ENCODE measurements at regions not wholly inside any gene's neighbourhood (a gene's known extent, or its start where the extent isn't known, plus 50 kb on each side); places are given as distances from the start of the nearest gene placed in this dataset.

DNA sequence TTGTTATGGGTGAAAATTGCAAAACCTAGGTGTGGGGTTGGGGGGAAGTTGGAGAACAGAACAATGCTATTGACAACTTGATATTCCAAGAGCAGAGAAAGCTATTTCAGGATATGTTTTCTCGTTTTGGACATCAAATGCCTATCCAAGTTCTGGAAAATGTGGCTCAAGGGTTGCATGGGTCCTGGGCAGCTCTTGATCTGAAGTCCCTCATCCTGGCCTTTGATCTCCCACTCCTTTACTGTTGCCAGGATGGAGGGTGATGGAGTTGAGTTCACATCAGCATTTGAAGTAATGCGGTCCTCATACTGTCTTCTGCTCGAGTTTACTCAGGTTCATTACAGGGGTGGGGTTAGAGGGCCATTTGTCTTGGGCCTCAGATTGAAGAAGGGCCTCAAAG lies 76.9 kb upstream of the RPS23 start:
- Mint-ChIP-seq H3K36me3 (no peaks in the 10 kb centered on the region), H3K4me1 (peaks cover 8% of the 10 kb centered on the region), H3K4me3 (no peak overlapping the region), H3K27me3 (ENCODE audit: low read depth) (no peaks in the 10 kb centered on the region), H3K9me3 (no peaks in the 10 kb centered on the region), H3K27ac (no peak overlapping the region)
- TF ChIP-seq, protein P1, sequence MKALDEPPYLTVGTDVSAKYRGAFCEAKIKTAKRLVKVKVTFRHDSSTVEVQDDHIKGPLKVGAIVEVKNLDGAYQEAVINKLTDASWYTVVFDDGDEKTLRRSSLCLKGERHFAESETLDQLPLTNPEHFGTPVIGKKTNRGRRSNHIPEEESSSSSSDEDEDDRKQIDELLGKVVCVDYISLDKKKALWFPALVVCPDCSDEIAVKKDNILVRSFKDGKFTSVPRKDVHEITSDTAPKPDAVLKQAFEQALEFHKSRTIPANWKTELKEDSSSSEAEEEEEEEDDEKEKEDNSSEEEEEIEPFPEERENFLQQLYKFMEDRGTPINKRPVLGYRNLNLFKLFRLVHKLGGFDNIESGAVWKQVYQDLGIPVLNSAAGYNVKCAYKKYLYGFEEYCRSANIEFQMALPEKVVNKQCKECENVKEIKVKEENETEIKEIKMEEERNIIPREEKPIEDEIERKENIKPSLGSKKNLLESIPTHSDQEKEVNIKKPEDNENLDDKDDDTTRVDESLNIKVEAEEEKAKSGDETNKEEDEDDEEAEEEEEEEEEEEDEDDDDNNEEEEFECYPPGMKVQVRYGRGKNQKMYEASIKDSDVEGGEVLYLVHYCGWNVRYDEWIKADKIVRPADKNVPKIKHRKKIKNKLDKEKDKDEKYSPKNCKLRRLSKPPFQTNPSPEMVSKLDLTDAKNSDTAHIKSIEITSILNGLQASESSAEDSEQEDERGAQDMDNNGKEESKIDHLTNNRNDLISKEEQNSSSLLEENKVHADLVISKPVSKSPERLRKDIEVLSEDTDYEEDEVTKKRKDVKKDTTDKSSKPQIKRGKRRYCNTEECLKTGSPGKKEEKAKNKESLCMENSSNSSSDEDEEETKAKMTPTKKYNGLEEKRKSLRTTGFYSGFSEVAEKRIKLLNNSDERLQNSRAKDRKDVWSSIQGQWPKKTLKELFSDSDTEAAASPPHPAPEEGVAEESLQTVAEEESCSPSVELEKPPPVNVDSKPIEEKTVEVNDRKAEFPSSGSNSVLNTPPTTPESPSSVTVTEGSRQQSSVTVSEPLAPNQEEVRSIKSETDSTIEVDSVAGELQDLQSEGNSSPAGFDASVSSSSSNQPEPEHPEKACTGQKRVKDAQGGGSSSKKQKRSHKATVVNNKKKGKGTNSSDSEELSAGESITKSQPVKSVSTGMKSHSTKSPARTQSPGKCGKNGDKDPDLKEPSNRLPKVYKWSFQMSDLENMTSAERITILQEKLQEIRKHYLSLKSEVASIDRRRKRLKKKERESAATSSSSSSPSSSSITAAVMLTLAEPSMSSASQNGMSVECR (CRISPR knock-in tag; IDR thresholded peaks at IDR 0.05; ENCODE audit: borderline replicate concordance) = no peak
- TF ChIP-seq RELA (CRISPR knock-in tag; IDR thresholded peaks at IDR 0.05; ENCODE audit: borderline replicate concordance) = no peak
- TF ChIP-seq GRHL2 (CRISPR knock-in tag; IDR thresholded peaks at IDR 0.05; ENCODE audit: insufficient replicate concordance, severe bottlenecking) = no peak
- TF ChIP-seq, protein P2, sequence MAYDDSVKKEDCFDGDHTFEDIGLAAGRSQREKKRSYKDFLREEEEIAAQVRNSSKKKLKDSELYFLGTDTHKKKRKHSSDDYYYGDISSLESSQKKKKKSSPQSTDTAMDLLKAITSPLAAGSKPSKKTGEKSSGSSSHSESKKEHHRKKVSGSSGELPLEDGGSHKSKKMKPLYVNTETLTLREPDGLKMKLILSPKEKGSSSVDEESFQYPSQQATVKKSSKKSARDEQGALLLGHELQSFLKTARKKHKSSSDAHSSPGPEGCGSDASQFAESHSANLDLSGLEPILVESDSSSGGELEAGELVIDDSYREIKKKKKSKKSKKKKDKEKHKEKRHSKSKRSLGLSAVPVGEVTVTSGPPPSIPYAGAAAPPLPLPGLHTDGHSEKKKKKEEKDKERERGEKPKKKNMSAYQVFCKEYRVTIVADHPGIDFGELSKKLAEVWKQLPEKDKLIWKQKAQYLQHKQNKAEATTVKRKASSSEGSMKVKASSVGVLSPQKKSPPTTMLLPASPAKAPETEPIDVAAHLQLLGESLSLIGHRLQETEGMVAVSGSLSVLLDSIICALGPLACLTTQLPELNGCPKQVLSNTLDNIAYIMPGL (CRISPR knock-in tag; IDR thresholded peaks at IDR 0.05) = no peak
- no peak for TF ChIP-seq ESRRA (CRISPR knock-in tag; IDR thresholded peaks at IDR 0.05; ENCODE audit: borderline replicate concordance)
- TF ChIP-seq, protein P3, sequence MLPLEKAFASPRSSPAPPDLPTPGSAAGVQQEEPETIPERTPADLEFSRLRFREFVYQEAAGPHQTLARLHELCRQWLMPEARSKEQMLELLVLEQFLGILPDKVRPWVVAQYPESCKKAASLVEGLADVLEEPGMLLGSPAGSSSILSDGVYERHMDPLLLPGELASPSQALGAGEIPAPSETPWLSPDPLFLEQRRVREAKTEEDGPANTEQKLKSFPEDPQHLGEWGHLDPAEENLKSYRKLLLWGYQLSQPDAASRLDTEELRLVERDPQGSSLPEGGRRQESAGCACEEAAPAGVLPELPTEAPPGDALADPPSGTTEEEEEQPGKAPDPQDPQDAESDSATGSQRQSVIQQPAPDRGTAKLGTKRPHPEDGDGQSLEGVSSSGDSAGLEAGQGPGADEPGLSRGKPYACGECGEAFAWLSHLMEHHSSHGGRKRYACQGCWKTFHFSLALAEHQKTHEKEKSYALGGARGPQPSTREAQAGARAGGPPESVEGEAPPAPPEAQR (CRISPR knock-in tag; IDR thresholded peaks at IDR 0.05) = no peak
- POLR2A ChIA-PET = no interaction called here
- CTCF ChIA-PET = no interaction called here
- no peak for ATAC-seq
- no peak for DNase-seq (ENCODE audit: low spot score)

DNA sequence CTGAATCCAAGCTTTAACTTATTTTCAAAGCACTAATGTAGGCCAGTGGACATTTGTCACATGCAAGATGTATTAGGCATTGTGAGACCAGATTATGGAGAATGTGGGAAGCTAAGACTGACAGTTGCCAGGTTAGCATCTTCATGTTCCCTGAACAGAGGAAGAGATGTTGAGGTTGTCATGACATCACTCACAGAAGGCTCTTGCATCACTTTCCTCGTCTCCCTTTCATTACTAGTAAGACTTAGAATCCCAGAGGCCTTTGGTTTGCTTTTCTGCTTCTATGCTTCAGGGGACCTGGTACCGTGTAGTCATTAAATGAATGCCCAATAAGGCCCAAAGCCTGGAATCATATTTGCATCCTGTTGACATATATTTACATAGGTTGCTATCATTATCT lies 76.4 kb upstream of the RPS23 start:
- ChIA-PET POLR2A (no interaction called here), CTCF (no interaction called here)
- Mint-ChIP-seq H3K4me3 (no peak overlapping the region), H3K36me3 (no peaks in the 10 kb centered on the region), H3K9me3 (no peaks in the 10 kb centered on the region), H3K27ac (no peak overlapping the region), H3K4me1 (peaks cover 11% of the 10 kb centered on the region), H3K27me3 (ENCODE audit: low read depth) (no peaks in the 10 kb centered on the region)
- TF ChIP-seq ZNF219 (CRISPR knock-in tag; IDR thresholded peaks at IDR 0.05; ENCODE audit: borderline replicate concordance) (no peak), KAT7 (CRISPR knock-in tag; IDR thresholded peaks at IDR 0.05; ENCODE audit: borderline replicate concordance) (no peak)
- DNase-seq (ENCODE audit: low spot score) (no peak), ATAC-seq (no peak)

DNA sequence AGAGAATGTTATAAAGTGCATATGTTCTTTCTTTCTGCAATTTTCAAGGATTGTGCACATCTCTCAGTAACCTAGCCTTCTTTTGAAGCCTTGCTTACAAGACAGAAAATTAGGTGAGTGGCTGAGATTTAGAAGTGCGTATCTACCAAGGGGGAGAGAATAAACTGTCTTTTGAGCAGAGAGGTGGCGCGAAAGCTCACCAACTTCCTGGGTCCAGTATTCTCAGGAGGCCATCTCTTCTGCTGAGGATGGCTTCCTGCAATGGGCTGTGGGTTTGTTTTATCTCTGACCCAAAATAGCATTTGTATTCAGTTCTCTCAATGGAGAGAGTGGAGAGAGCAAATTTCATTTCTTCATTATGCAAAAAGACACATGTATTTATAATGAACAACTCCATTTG lies 75.4 kb upstream of the RPS23 start:
- POLR2A ChIA-PET = no interaction called here
- ATAC-seq (no peak), DNase-seq (ENCODE audit: low spot score) (no peak)
- H3K27me3 Mint-ChIP-seq (ENCODE audit: low read depth) = no peaks in the 10 kb centered on the region
- peaks cover 11% of the 10 kb centered on the region for H3K4me1 Mint-ChIP-seq
- CTCF ChIA-PET = no interaction called here
- H3K36me3 Mint-ChIP-seq = no peaks in the 10 kb centered on the region
- no peaks in the 10 kb centered on the region for H3K9me3 Mint-ChIP-seq
- no peak overlapping the region for H3K4me3 Mint-ChIP-seq
- TF ChIP-seq ZNF219 (CRISPR knock-in tag; IDR thresholded peaks at IDR 0.05; ENCODE audit: borderline replicate concordance) = no peak
- no peak for TF ChIP-seq NR2C2 (CRISPR knock-in tag; IDR thresholded peaks at IDR 0.05)
- no peak for TF ChIP-seq SMAD4 (CRISPR knock-in tag; IDR thresholded peaks at IDR 0.05)
- no peak for TF ChIP-seq GABPB1 (CRISPR knock-in tag; IDR thresholded peaks at IDR 0.05)
- TF ChIP-seq TCF7 (CRISPR knock-in tag; IDR thresholded peaks at IDR 0.05; ENCODE audit: low read depth) = no peak
- TF ChIP-seq JUN (CRISPR knock-in tag; IDR thresholded peaks at IDR 0.05) = no peak
- TF ChIP-seq ZNF138 (CRISPR knock-in tag; conservative IDR thresholded peaks at IDR 0.05) = no peak
- TF ChIP-seq, protein P4, sequence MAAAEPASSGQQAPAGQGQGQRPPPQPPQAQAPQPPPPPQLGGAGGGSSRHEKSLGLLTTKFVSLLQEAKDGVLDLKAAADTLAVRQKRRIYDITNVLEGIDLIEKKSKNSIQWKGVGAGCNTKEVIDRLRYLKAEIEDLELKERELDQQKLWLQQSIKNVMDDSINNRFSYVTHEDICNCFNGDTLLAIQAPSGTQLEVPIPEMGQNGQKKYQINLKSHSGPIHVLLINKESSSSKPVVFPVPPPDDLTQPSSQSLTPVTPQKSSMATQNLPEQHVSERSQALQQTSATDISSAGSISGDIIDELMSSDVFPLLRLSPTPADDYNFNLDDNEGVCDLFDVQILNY (CRISPR knock-in tag; IDR thresholded peaks at IDR 0.05) = no peak
- no peak overlapping the region for H3K27ac Mint-ChIP-seq
